Left lung (tissue), 4 donors: ENCODE measurements at regions not wholly inside any gene's neighbourhood (a gene's known extent, or its start where the extent isn't known, plus 50 kb on each side); places are given as distances from the start of the nearest gene placed in this dataset.
A peak's percentile ranks its signal among the peaks of the same experiment; 100 is the strongest.

Experiments used
- ATAC-seq: fragments of 200-7000 bp; cut with Tn5 transposase; one replicate; pipeline ENCODE4 v1.9.1; 2020; ENCODE audit warnings: moderate library complexity
- DNase-seq, 4 donors: peaks; one replicate each; pipeline ENCODE4 v3.0.0-alpha.2; 2013 to 2020
- H3K27ac ChIP-seq, 2 donors: fragments of 200-600 bp; sonication (generic) in 1 of 2; one replicate each; pipeline versions ENCODE4 v1.5.0 to v1.8.0; 2020 to 2021
- H3K27me3 ChIP-seq, 2 donors: fragments of 200-600 bp; sonication (generic) in 1 of 2; one replicate each; pipeline versions ENCODE4 v1.5.0 to v1.8.0; 2020 to 2021
- H3K36me3 ChIP-seq, 2 donors: fragments of 200-600 bp; sonication (generic) in 1 of 2; one replicate each; pipeline versions ENCODE4 v1.5.0 to v1.8.0; 2020 to 2021
- H3K4me1 ChIP-seq, 2 donors: fragments of 200-600 bp; one replicate each; pipeline ENCODE4 v1.8.0; 2021
- H3K4me3 ChIP-seq, 2 donors: fragments of 200-600 bp; sonication (generic) in 1 of 2; one replicate each; pipeline versions ENCODE4 v1.5.0 to v1.8.0; 2020 to 2021; ENCODE audit warnings: mild to moderate bottlenecking in 1 of 2
- H3K9me3 ChIP-seq, 2 donors: fragments of 200-600 bp; sonication (generic) in 1 of 2; one replicate each; pipeline versions ENCODE4 v1.5.0 to v1.8.0; 2020 to 2021
- CTCF ChIP-seq, 2 donors: fragments of 200-600 bp; sonication (generic) in 1 of 2; IDR thresholded peaks; one replicate each; pipeline versions ENCODE4 v1.5.0 to v1.8.0; 2021; ENCODE audit warnings: antibody characterized with exemption in 2 of 2
- intact Hi-C, 2 donors: fragments of 100-400 bp; cut with DNase I; formaldehyde crosslinking; loops; one replicate each; pipeline versions ENCODE4 v1.11.2 to v1.14.2; 2022
- donor health status: DM: no; HTN: yes; CAD: no.
- donor health status: DM: no; HTN: no; CAD: no.

- no peak for ATAC-seq
- intact Hi-C loops = no loop called here
Measured at GRCh38 chr4:59175617-59176016, 2024.5 kb upstream of the ADGRL3 start.

GRCh38 chr4:59179372-59179771 is 2020.8 kb upstream of the ADGRL3 start:
- Histone ChIP-seq H3K4me3 (no peak overlapping the region), H3K27me3 (no peaks in the 10 kb centered on the region), H3K36me3 (no peaks in the 10 kb centered on the region), H3K27ac (no peak overlapping the region), H3K9me3 (peaks cover 0 to 4% of the 10 kb centered on the region in 2 donors), H3K4me1 (no peaks in the 10 kb centered on the region)
- peak in 1 of 4 donors; percentile 24 for DNase-seq
- intact Hi-C loops = no loop called here
- ATAC-seq = no peak
- TF ChIP-seq CTCF (IDR thresholded peaks at IDR 0.05) = no peak

More at GRCh38 chr4:59175617-59176016, 2024.5 kb upstream of the ADGRL3 start:
- Histone ChIP-seq H3K4me3 (no peak overlapping the region), H3K27me3 (no peaks in the 10 kb centered on the region), H3K9me3 (peaks cover 0 to 4% of the 10 kb centered on the region in 2 donors), H3K4me1 (no peaks in the 10 kb centered on the region), H3K36me3 (no peaks in the 10 kb centered on the region), H3K27ac (no peak overlapping the region)
- DNase-seq = no peak
- no peak for TF ChIP-seq CTCF (IDR thresholded peaks at IDR 0.05)

GRCh38 chr4:59180161-59180560 is 2020.0 kb upstream of the ADGRL3 start:
- H3K27me3 ChIP-seq = no peaks in the 10 kb centered on the region
- H3K27ac ChIP-seq = no peak overlapping the region
- H3K36me3 ChIP-seq = no peaks in the 10 kb centered on the region
- no peak for TF ChIP-seq CTCF (IDR thresholded peaks at IDR 0.05)
- no peak overlapping the region for H3K4me3 ChIP-seq
- peak; percentile 44 for ATAC-seq
- peaks cover 0 to 4% of the 10 kb centered on the region in 2 donors for H3K9me3 ChIP-seq
- no peaks in the 10 kb centered on the region for H3K4me1 ChIP-seq
- no peak for DNase-seq
- intact Hi-C loops = no loop called here

GRCh38 chr4:59180969-59181368 is 2019.2 kb upstream of the ADGRL3 start:
- Histone ChIP-seq H3K27ac (no peak overlapping the region), H3K4me3 (no peak overlapping the region), H3K9me3 (peaks cover 0 to 4% of the 10 kb centered on the region in 2 donors), H3K27me3 (no peaks in the 10 kb centered on the region), H3K36me3 (no peaks in the 10 kb centered on the region), H3K4me1 (no peaks in the 10 kb centered on the region)
- no peak for TF ChIP-seq CTCF (IDR thresholded peaks at IDR 0.05)
- DNase-seq = no peak
- intact Hi-C loops = no loop called here
- ATAC-seq = no peak

- H3K4me3 ChIP-seq = no peak overlapping the region
- H3K4me1 ChIP-seq = no peaks in the 10 kb centered on the region
- no peak for TF ChIP-seq CTCF (IDR thresholded peaks at IDR 0.05)
- ATAC-seq (no peak), DNase-seq (no peak)
- H3K27ac ChIP-seq = no peak overlapping the region
- intact Hi-C loops = no loop called here
- H3K27me3 ChIP-seq = no peaks in the 10 kb centered on the region
- no peaks in the 10 kb centered on the region for H3K36me3 ChIP-seq
- no peaks in the 10 kb centered on the region for H3K9me3 ChIP-seq
Measured at GRCh38 chr4:59195839-59196238, 2004.3 kb upstream of the ADGRL3 start.
